Right renal pelvis (tissue), 4 donors: ENCODE measurements at regions not wholly inside any gene's neighbourhood (a gene's known extent, or its start where the extent isn't known, plus 50 kb on each side); places are given as distances from the start of the nearest gene placed in this dataset.
"Not testable (repeated sequence)": the region's sequence is repeated elsewhere in the genome, so short reads cannot be mapped to it uniquely, and the experiment has no call there.

Experiments
- DNase-seq, 4 donors: peaks; one replicate each; pipeline ENCODE4 v3.0.0-alpha.2; 2013; ENCODE audit warnings: low read depth in 4 of 4, low spot score in 3 of 4, missing footprints in 1 of 4

DNA sequence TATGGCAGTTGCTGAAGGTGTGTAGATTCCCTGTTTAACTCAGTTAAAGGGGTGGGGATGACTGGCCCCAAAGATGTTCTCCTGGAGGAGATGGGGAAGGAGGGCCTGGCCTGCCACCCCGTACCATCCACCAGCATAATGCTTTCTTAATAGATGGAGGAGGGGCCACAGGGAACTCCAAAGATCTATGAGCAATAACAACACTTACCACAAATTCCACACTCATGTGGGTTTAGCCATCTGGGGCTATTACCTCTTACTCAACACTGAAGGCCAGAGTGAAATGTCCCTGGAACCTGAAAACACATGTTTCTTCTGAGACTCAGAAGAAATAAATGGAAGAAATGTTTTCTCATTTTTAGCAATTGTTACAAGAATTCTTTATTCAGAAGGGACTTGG is 259.0 kb downstream of the CXCL12 start:
- DNase-seq: no peak

DNA sequence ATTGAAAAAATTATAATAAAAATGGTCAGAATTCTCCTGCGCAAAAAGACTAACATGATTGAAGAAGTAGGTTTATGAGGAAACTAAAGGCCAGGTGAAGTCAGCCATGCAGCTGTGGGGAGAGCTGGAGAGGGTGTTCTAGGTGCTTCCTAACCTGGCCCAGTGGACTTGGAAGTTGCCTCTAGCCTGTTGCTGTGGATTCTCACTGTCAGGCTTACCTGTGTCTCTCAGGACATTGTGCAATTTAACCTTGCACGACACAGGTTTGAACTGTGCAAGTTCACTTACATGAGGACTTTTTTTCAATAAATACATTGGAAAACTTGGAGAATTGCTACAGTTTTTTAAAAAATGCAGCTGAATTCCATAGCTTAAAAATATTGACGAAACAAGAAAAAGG is 266.4 kb downstream of the CXCL12 start:
- no peak for DNase-seq

DNA sequence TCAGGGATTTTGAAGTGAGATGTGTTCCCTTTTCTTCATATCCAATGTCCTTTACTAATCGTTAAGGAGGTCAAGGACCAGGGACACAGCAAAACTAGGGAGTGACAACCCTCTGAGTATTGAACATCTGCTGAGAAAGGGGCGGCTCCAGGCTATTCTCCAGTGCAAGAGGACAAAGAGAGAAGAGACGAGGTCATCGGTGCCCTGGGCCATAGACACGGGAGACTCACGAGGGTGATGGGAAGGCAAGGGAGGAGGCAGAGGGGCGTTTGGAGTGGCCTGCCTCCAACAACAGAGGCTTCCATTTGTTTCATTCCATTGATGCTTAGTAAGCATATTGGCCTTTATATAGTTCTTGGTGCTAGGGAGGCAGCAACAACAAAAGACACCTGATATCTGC is 268.4 kb downstream of the CXCL12 start:
- DNase-seq: no peak

DNA sequence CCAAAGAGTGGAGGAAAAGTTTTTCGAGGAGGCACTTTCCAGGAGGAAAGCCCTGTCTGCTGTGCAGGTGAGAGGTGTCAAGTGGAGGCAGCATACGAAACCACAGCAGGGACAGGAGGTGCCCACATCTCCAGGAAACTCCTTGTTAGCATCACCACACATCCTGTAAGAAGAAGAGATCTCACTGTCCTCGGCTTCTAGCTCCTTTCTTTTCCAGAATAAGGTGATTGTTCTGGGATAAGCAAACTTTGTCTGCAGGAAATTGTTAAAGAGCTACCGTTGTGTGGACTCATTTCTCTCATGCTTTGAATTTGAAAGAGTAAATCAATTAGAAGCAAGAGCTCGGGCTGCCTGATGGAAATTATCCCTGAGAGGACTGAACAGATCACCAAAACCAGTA is 269.4 kb downstream of the CXCL12 start:
- DNase-seq: no peak

DNA sequence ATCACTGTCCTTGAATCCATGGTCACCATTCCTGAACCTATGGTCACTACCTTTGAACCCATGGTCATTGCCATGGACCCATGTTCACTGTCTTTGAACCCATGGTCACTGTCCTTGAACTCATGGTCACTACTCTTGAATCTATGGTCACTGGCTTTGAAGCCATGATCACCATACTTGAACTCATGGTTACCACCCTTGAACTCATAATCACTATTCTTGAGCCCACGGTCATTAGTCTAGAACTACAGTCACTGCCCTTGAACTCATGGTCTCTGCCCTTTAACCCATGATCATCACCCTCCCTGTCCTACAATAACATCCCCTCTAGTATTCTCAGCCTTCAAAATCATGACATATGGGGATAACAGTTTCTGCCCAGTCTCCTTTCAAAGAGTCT is 270.5 kb downstream of the CXCL12 start:
- no peak for DNase-seq

DNA sequence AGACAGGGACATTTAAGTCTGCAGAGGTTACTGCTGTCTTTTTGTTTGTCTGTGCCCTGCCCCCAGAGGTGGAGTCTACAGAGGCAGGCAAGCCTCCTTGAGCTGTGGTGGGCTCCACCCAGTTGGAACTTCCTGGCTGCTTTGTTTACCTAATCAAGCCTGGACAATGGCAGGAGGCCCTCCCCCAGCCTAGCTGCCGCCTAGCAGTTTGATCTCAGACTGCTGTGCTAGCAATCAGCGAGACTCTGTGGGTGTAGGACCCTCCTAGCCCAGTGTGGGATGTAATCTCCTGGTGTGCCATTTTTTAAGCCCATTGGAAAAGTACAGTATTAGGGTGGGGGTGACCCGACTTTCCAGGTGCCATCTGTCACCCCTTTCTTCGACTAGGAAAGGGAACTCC is 272.6 kb downstream of the CXCL12 start:
- DNase-seq: not testable (repeated sequence)

DNA sequence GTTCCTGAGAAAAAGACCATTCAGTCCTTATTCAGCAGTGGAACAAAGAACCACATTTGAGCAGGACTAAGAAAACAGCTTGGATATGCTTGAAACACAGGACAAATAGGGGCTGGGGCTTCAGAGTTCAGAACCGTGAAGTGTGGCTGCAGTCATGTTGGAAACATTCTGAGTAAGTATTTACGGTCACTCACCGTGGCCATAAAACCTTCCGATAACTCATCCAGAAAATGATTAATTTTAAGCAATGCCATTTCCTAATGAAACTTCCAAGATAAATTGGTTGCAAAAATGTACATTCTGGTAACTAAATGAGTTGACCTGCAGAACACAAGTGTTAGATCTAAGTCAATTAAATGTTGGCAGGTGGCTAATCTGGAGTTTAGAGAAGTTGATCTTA is 279.2 kb downstream of the CXCL12 start:
- DNase-seq: peak in 3 of 4 donors; percentile 12 to 47 (median 24)

DNA sequence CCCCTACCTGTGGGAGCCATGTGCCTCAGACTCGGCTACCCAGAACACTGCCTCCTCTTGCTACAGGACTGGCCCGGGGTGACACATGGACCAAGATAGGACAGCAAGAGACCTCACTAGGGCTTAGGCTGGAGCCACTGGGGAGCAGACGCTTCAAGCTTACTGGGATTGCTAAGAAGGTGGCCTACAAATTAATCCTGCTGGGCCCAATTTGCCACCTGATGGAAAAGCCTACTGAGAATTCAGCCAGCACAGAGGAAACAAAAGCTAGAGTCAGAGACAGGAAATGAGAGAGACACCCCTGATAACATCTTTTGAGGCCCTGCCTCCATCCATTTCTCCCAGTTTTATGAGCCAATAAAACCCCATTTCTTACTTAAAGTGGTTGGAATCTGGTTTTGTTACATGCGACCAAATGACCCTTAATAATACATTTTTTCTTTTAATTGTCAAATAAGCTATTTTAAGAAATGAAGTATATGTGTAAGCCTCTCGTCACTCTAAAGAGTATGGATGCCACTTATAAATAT is 282.1 kb downstream of the CXCL12 start:
- DNase-seq: no peak

DNA sequence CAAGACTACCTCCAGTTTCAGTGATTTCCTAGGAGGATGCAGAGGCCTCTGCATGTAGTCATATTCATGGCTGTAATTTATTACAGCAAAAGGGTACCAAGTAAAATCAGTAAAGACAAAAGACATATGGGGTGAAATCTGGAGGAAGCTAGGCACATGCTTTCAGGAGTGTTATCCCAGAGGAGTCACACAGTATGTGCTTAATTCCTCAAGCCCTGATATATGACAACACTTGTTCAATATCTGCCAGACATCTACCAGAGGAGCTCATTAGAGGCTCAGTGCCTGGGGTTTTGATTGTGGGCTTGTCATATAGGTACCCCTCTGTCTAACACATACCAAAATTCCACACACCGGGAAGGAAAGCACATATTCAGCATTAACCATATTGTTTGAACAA is 283.8 kb downstream of the CXCL12 start:
- no peak for DNase-seq

DNA sequence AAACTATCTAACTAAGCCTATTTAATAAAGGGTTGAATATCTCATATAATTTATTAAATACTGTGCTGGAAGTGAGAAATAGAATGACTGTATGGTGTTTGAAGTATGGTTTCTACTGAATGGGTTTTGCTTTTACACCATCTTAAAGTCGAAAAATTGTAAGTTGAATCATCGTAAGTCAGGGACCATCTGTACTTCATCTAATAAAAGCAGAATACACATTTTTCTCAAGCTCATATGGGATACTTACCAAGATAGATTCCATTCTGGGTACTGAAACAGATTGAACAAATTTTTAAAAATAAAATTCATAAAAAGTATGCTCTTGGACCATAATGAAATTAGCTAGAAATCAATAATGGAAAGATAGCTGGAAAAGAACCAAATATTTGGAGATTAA is 285.4 kb downstream of the CXCL12 start:
- DNase-seq: no peak

DNA sequence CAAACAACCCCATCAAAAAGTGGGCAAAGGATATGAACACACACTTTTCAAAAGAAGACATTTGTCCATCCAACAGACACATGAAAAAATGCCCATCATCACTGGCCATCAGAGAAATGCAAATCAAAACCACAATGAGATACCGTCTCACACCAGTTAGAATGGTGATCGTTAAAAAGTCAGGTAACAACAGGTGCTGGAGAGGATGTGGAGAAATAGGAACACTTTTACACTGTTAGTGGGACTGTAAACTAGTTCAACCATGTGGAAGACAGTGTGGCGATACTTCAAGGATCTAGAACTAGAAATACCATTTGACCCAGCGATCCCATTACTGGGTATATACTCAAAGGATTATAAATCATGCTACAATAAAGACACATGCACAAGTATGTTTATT is 288.7 kb downstream of the CXCL12 start:
- not testable (repeated sequence) for DNase-seq

DNA sequence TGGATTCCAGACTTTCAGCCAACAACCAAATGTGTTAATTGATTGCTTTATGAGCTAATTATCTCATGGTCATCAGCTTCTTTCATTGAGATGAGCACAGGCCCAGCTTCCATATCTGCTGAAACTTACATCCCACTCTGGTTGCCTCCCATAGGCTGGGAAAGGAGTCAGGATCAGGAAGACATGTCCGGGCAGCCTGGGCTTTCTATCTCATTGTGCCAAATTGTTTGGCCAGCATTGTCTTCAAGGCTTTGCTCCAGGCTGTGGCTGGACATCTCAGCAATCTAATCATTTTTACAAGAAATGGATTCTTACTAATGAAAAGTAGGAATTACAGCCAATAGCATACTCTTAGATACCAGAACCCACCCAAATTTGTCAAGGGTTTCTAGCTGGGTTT is 295.2 kb downstream of the CXCL12 start:
- no peak for DNase-seq

DNA sequence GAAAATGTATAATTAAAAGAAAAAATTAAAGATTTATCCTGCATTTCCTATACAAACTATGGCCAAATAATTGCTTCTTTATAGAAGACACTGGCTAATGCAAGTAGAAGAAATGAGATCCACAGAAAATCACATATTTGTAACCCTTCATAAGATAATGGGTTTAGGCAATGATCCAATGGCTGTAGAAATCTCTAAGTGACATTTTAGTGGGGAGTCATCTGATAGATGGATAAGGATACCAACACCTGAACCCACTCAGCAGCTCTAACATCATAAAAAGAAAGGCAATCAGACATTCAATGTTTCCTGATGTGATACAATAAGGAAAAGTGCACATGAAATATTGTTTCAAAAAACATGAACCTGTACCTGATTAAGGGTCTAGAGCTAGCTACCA is 297.5 kb downstream of the CXCL12 start:
- DNase-seq: no peak

DNA sequence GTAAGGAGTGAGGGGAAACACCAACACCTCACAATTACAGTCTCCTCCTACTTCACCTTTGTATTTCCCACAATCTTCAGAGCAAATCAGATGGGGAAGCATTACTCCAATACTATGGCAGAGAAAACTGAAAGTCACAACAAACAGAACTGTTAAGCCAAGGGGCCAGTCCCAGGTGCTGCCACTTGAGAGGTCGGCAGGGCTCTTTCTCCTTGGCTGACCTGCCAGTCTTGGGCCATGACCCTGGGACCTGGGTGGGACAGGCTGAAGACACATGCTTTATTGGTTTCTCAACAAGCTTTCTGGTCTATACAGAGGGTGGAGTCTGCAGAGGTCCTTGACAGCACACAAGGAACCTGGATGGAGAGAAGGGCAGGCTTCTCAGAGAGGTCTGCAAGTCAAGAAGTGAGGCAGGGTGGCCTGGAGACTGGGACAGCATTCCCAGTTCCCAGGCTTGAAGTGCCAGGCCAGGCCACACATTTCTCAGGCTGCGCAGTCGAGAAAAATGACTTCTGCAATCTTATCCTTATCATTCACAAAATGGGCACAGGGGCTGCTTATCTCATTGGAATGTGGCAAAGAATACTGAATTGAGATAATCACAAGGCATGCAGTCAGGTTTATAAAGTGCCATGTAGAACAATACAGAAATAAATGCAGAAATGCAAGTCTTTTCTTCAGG is 301.0 kb downstream of the CXCL12 start:
- DNase-seq: no peak

DNA sequence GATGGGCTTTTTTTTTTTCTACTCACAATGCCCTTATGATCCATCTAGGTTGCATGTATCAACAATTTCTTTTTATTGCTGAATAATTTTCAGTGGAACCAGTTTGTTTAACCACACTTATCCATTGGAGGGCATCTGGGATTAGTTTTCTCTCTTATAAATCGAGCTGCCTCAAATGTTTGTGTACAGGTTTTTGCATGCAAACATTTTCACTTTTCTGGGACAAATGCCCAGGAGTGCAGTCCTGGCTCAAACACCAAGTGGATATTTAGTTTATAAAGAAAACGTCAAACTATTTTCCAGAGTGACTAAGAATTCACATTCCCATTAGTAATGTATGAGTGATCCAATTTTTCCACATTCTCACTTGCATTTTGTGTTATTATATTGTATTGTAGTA is 313.4 kb downstream of the CXCL12 start:
- DNase-seq: no peak

DNA sequence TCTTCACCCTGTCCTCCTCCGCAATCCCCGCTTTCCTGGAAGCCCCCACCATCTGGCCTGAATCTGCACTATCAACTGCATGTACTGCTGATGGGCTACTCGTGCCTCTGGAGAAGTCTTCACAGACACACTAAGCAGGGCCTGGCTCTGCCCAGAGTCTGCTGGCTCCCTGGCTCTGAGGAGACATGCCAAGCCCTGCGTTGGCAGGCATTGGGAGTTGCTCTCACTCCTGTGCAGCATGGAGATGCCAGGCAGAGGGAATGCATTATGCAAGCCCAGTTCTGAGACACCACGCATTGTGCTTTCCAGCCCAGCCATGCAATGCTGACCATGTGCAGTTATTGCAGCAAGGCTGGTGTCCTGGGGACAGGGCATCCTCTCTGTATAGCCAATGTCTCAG is 314.6 kb downstream of the CXCL12 start:
- DNase-seq: no peak

DNA sequence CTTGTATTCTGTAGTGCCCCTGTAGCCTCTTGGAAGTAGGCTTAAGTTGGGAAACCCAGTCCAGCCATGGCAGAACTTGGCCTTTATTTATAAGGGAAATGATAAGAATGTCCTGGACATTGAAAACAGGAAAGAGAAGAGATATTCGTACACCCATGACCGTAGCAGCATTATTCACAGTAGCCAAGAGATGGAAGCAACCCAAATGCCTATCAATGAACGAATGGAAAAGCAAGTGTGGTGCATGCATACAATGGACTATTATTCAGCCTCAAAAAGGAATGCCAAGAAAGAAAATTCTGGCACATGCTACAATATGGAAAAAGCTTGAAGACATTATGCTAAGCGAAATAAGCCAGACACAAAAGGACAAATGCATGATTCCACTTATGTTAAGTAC is 315.3 kb downstream of the CXCL12 start:
- DNase-seq: no peak

DNA sequence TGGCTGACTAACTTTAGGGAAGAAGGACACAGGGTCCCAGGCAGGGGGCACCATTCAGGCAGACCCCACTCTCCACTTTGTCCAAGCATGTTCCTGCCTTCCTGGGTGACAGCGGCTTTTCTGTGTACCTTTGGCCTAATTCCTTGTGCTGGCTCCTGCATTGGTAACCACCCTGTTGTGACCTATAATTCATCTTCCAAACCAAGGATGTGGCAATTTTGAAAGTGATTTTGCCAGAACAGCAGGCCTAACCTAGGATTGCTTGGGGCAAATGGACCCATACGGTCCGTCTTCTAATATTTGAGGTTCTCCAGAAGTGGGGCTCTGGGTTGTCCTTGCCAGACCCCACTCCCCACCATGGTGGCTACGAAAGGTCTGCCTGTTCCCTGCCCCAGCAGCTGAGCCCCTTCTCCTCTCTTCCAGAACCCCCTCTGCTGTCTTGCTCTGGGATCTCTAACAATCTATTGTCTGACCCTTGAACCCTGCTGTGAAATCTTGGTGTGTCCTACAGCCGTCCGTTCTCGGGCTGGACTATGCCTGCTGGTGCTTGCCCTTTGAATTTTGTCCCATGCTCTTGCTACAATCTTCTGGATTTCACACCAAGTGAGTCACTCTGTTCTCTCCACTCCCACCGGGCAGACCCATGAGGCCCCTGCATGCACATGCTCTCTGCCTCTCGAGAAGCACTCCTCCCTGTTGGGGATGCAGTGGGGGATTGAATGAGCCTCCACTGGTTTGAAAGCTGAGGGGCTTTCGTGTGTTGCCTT is 316.0 kb downstream of the CXCL12 start:
- DNase-seq: no peak

DNA sequence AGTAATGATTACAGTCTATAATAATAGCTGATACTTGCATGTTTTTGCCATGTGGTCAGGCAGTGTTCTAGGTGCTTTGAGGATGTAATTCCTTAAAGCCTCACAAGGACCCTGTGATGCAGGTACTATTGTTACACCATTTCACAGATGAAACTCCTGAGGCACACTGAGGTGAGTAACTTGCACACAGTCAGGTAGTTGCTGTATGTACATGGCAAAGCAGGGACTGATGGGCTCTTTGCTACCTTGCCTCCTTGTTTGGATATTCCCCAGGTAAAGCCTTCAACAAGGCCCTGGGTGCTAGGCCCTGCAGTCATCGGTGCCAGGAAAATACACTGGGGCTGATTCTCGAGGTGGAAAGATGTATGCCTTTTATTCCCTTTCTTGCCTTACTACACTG is 317.5 kb downstream of the CXCL12 start:
- no peak for DNase-seq

DNA sequence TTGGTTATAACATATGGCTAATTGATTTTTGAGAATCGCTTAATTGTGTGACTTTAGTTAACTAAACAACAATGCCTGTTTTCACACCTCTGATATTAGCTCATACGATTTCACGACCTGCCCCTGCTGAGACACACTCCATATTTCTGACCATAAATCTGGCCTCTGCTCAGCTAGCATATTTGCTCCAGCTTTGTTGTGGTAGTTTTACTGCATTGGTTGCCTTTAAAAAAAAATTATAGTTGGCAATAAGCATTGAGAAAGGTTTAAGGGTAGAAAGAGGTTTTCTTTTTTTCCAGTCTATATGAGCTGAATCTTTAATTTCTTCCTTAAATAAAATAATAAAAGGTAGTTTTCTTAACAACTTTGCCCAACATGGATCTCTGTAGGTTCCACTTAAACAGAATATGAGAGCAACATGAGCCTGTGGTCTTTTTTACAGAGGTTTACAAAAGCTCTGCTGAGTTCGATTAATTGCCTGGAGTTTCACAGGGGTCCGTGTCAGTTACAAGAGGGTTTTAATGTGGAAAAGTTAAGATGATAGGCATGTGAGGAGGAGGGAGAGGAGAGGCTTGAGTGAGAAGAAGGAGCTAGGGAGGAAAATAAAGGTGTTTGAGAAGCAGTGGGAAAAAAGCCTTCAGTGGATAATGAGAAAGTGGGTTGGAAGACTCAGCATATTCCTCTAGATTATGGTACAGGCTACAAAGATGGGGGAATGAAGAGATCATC is 318.2 kb downstream of the CXCL12 start:
- no peak for DNase-seq

DNA sequence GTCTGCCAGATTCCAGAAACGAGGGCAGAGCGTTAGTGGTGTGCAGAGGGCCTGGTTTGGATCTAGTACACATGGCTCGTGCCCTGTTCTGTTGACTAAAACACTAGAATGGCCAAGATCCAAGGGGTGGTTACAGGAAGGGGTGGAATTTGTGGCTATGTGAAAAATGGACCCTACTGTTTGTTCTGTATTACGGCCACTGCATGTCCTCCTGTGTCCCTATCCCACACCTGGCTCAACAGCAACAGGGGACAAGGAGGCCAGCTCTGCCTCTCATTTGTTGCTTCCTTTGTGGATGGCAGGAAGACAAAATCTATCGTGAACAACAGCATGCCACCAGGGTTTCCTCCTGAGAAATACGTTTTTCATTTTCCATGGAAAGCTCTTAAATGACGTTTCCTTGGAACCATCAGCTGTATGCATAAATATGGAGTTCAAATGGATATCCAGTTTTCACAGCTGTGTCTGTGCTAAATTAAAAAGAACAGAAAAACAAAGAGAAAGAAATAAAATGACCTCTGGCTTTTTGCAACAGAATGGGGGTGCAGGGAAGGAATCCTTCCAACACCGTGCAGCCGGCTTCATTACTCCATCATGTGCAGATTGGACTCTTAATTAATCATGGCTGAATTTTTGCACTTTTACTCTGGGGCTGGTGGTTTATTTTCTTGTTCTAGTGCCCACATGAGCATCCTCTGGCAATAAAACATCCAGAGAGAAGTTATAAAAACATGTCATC is 318.9 kb downstream of the CXCL12 start:
- DNase-seq: no peak
